GM12892 (cell line): ENCODE measurements at regions not wholly inside any gene's neighbourhood (a gene's known extent, or its start where the extent isn't known, plus 50 kb on each side); places are given as distances from the start of the nearest gene placed in this dataset.

Experiments
- POLR2A ChIP-seq: IDR thresholded peaks from 2 replicates; pipeline ENCODE4 v1.6.1; 2011; ENCODE audit warnings: low read depth, low read length, control low read depth
- POLR2AphosphoS5 ChIP-seq: IDR thresholded peaks from 2 replicates; pipeline ENCODE4 v1.6.1; 2011; ENCODE audit warnings: low read depth, low read length, control low read depth
- TAF1 ChIP-seq: IDR thresholded peaks from 2 replicates; pipeline ENCODE4 v1.6.1; 2011; ENCODE audit warnings: low read depth, mild to moderate bottlenecking, control low read depth, low read length, borderline replicate concordance

- TF ChIP-seq POLR2A (no peak), POLR2AphosphoS5 (no peak), TAF1 (no peak)
Observed at GRCh38 chr22:47474464-47474863, 712.0 kb downstream of the TBC1D22A start.
